HepG2 (cell line): ENCODE measurements at regions not wholly inside any gene's neighbourhood (a gene's known extent, or its start where the extent isn't known, plus 50 kb on each side); places are given as distances from the start of the nearest gene placed in this dataset.

Experiments
- ATAC-seq: fragments of 200-7000 bp; cut with Tn5 transposase; 3 replicates; pipeline ENCODE4 v1.9.1; 2020; ENCODE audit warnings: mild to moderate bottlenecking, moderate library complexity
- BruUV-seq: library from RNA; stranded (reverse); fragments of 400-500 nt; replicated peaks from 2 replicates; lab custom pipeline; 2021; lab: Mats Ljungman, UMichigan
- CTCF ChIA-PET: fragments of 300-600 bp; formaldehyde crosslinking; extraction: SDS; loops from one replicate; lab custom pipeline; 2021; ENCODE audit warnings: low total read pairs, inconsistent platforms, low intra/inter-chr PET ratio; lab: Yijun Ruan, JAX
- POLR2A ChIA-PET: fragments of 350-600 bp; sonication (Branson Sonifier 250); formaldehyde crosslinking; loops from one replicate; lab custom pipeline; 2020; ENCODE audit warnings: antibody characterized with exemption, inconsistent platforms; lab: Yijun Ruan, JAX
- DNase-seq: peaks from one replicate; pipeline ENCODE4 v3.0.0-alpha.2; 2015; ENCODE audit warnings: low spot score
- FAIRE-seq: peaks from 3 replicates; lab custom pipeline; 2011; peaks lifted over from hg19 to GRCh38; lab: Jason Lieb, UNC
- H2AFZ ChIP-seq: one replicate; pipeline ENCODE4 v1.6.1; 2011; ENCODE audit warnings: low read length, inconsistent platforms
- H3K27ac ChIP-seq: fragments of 300-600 bp; 3 replicates; pipeline ENCODE4 v1.8.0; 2011; ENCODE audit warnings: mixed run types, mild to moderate bottlenecking, mixed read lengths, low read length, inconsistent platforms; ENCODE audit not compliant: insufficient read depth; ENCODE audit errors: extremely low read length
- H3K27me3 ChIP-seq, 2 experiments: fragments of 200-600 bp in 1 of 2; 2 replicates in 1 of 2; 3 replicates in 1 of 2; pipeline versions ENCODE4 v1.6.0 to v1.8.0; 2011; ENCODE audit warnings: low read length in 2 of 2, mild to moderate bottlenecking in 2 of 2, moderate library complexity in 2 of 2, inconsistent platforms in 1 of 2; ENCODE audit not compliant: insufficient read depth in 2 of 2, control insufficient read depth in 1 of 2
- H3K36me3 ChIP-seq, 2 experiments: fragments of 200-600 bp in 1 of 2; replicated peaks in 1 of 2; 2 replicates in 1 of 2; 3 replicates in 1 of 2; pipeline versions ENCODE4 v1.5.1 to v1.8.0; 2011; ENCODE audit warnings: low read length in 2 of 2, inconsistent platforms in 1 of 2; ENCODE audit not compliant: insufficient read depth in 2 of 2, control insufficient read depth in 1 of 2
- H3K4me1 ChIP-seq: 2 replicates; pipeline ENCODE4 v1.5.1; 2012; ENCODE audit warnings: low read length, inconsistent platforms; ENCODE audit not compliant: insufficient read depth
- H3K4me2 ChIP-seq: 2 replicates; pipeline ENCODE4 v1.6.0; 2011; ENCODE audit warnings: low read depth, low read length, inconsistent platforms
- H3K4me3 ChIP-seq, 3 experiments: fragments of 200-600 bp in 1 of 3; sonication (generic), shearing (Covaris generic) in 1 of 3; replicated peaks in 1 of 3; 2 replicates each; pipeline ENCODE4 v1.5.1; 2011 to 2016; ENCODE audit warnings: low read length in 3 of 3, inconsistent platforms in 2 of 3, low read depth in 2 of 3, mild to moderate bottlenecking in 2 of 3, control low read depth in 1 of 3, mixed read lengths in 1 of 3; ENCODE audit not compliant: insufficient read depth in 1 of 3
- H3K79me2 ChIP-seq: one replicate; pipeline ENCODE4 v1.6.1; 2011; ENCODE audit warnings: low read length, inconsistent platforms; ENCODE audit not compliant: insufficient read depth
- H3K9ac ChIP-seq: 2 replicates; pipeline ENCODE4 v1.6.0; 2011; ENCODE audit warnings: mild to moderate bottlenecking, low read depth, low read length, inconsistent platforms; ENCODE audit not compliant: insufficient read depth
- H3K9me3 ChIP-seq: 2 replicates; pipeline ENCODE4 v1.5.1; 2012; ENCODE audit warnings: mild to moderate bottlenecking, low read length
- H4K20me1 ChIP-seq: 2 replicates; pipeline ENCODE4 v1.6.0; 2011; ENCODE audit warnings: inconsistent platforms, mild to moderate bottlenecking, low read length, moderate library complexity; ENCODE audit not compliant: insufficient read depth
- AHDC1 ChIP-seq: sonication (generic); formaldehyde crosslinking; IDR thresholded peaks from 2 replicates; pipeline ENCODE4 v1.5.1; 2020; ENCODE audit warnings: mild to moderate bottlenecking, missing genetic modification reagents, borderline replicate concordance
- ATRX ChIP-seq: sonication (generic); formaldehyde crosslinking; IDR thresholded peaks from 2 replicates; pipeline ENCODE4 v1.4.0; 2020; ENCODE audit warnings: missing genetic modification reagents, borderline replicate concordance
- CENPT ChIP-seq: sonication (generic); formaldehyde crosslinking; IDR thresholded peaks from 2 replicates; pipeline ENCODE4 v1.8.0; 2022; ENCODE audit warnings: low read depth, mild to moderate bottlenecking, moderate library complexity, missing genetic modification reagents
- GRHL1 ChIP-seq: sonication (generic); formaldehyde crosslinking; conservative IDR thresholded peaks from 2 replicates; pipeline ENCODE4 v1.8.0; 2022; ENCODE audit warnings: missing genetic modification reagents
- MAFF ChIP-seq: IDR thresholded peaks from 2 replicates; pipeline ENCODE4 v1.6.1; 2011; ENCODE audit warnings: low read depth, low read length, improper control_type of control experiment
- MAFK ChIP-seq, 2 experiments: IDR thresholded peaks in 1 of 2; conservative IDR thresholded peaks in 1 of 2; 2 replicates each; pipeline ENCODE4 v1.6.1; 2011; ENCODE audit warnings: improper control_type of control experiment in 2 of 2, low read length in 2 of 2
- TOPORS ChIP-seq: sonication (generic); formaldehyde crosslinking; IDR thresholded peaks from 2 replicates; pipeline ENCODE4 v1.8.0; 2023; ENCODE audit warnings: mild to moderate bottlenecking, missing genetic modification reagents
- ZBTB25 ChIP-seq: IDR thresholded peaks from 2 replicates; pipeline ENCODE4 v1.6.1; 2018; ENCODE audit warnings: missing genetic modification reagents
- ZNF335 ChIP-seq: sonication (generic); formaldehyde crosslinking; IDR thresholded peaks from 2 replicates; pipeline ENCODE4 v1.4.0; 2020; ENCODE audit warnings: missing genetic modification reagents
- WGBS: methylation state at CpG from one replicate; pipeline ENCODE4 v1.1.6; 2017; ENCODE audit warnings: low lambda C conversion rate; 5-methylcytosine and 5-hydroxymethylcytosine counted together
- in situ Hi-C: cut with HindIII; loops from 2 replicates; pipeline ENCODE4 v1.10.0; 2017; ENCODE audit warnings: low pct_unique_long_range_greater_than_20kb; ENCODE audit not compliant: extremely low pct_ligation_motif_present
- intact Hi-C: fragments of 100-400 bp; cut with micrococcal nuclease; formaldehyde crosslinking; loops from one replicate; pipeline ENCODE4 v1.10.0; 2022; ENCODE audit not compliant: unreplicated experiment
- TF ChIP-seq, protein P1 (sequence below): sonication (generic); formaldehyde crosslinking; IDR thresholded peaks from 2 replicates; pipeline ENCODE4 v1.8.1; 2022; ENCODE audit warnings: low read depth, mild to moderate bottlenecking, missing genetic modification reagents
- TF ChIP-seq, protein P2 (sequence below): sonication (generic); formaldehyde crosslinking; IDR thresholded peaks from 2 replicates; pipeline ENCODE4 v1.5.1; 2020; ENCODE audit warnings: mild to moderate bottlenecking, moderate library complexity, missing genetic modification reagents

DNA sequence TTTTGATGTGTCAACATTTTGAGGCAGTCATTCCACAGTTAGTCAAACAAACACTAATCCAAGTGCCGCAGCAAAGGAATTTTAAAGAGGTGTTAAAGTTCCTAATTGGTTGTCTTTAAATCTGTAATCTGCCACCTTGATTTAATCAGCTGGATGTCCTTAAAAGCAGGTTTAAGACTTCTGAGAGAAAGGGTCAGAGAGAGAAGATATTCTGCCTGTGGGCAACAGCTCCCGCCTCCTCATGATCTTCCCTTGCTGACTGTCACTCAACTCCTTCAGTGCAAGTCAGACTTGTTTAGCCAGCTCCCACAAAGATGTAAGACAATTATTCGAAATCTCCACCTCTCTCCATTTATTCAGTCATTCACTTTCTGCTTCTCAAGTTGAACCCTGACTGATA is 92.6 kb upstream of the MYRIP start:
- intact Hi-C loops (no loop called here), in situ Hi-C loops (loop anchor here (25.0 kb wide), 1 partner anchor 470 kb away; no protein-coding TSS in a partner anchor)
- no peak for DNase-seq
- ChIA-PET CTCF (no interaction called here), POLR2A (no interaction called here)
- BruUV-seq: no TSS peak
- no peak overlapping the region for H2AFZ ChIP-seq
- 19% methylated on average over 3 of the region's 3 CpGs for WGBS
- no peaks in the 10 kb centered on the region for H3K79me2 ChIP-seq
- no peak overlapping the region for H3K4me3 ChIP-seq
- H3K27me3 ChIP-seq: no peaks in the 10 kb centered on the region
- no peaks in the 10 kb centered on the region for H3K4me1 ChIP-seq
- FAIRE-seq: no peak
- H3K9me3 ChIP-seq: no peaks in the 10 kb centered on the region
- no peak overlapping the region for H3K4me2 ChIP-seq
- no peaks in the 10 kb centered on the region for H4K20me1 ChIP-seq
- no peak for ATAC-seq
- no peak overlapping the region for H3K9ac ChIP-seq
- H3K36me3 ChIP-seq: no peaks in the 10 kb centered on the region
- H3K27ac ChIP-seq: no peak overlapping the region
- TF ChIP-seq ATRX (CRISPR knock-in tag) (no peak), MAFK (conservative IDR thresholded peaks at IDR 0.05 in 1 of 2, IDR thresholded peaks at IDR 0.05 in 1 of 2; ENCODE audit: low read length in 2 of 2) (peak; percentile 21 to 38; a peak in 3 of 4 replicates), MAFF (0 out of 2 replicates have a peak, but pooled peaks have one; percentile 15), ZBTB25 (CRISPR knock-in tag) (no peak), ZNF335 (CRISPR knock-in tag) (no peak), GRHL1 (CRISPR knock-in tag) (no peak), CENPT (CRISPR knock-in tag) (no peak), TOPORS (CRISPR knock-in tag) (no peak), AHDC1 (CRISPR knock-in tag) (no peak)
- TF ChIP-seq, protein P1, sequence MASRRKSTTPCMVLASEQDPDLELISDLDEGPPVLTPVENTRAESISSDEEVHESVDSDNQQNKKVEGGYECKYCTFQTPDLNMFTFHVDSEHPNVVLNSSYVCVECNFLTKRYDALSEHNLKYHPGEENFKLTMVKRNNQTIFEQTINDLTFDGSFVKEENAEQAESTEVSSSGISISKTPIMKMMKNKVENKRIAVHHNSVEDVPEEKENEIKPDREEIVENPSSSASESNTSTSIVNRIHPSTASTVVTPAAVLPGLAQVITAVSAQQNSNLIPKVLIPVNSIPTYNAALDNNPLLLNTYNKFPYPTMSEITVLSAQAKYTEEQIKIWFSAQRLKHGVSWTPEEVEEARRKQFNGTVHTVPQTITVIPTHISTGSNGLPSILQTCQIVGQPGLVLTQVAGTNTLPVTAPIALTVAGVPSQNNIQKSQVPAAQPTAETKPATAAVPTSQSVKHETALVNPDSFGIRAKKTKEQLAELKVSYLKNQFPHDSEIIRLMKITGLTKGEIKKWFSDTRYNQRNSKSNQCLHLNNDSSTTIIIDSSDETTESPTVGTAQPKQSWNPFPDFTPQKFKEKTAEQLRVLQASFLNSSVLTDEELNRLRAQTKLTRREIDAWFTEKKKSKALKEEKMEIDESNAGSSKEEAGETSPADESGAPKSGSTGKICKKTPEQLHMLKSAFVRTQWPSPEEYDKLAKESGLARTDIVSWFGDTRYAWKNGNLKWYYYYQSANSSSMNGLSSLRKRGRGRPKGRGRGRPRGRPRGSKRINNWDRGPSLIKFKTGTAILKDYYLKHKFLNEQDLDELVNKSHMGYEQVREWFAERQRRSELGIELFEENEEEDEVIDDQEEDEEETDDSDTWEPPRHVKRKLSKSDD: no peak
- TF ChIP-seq, protein P2, sequence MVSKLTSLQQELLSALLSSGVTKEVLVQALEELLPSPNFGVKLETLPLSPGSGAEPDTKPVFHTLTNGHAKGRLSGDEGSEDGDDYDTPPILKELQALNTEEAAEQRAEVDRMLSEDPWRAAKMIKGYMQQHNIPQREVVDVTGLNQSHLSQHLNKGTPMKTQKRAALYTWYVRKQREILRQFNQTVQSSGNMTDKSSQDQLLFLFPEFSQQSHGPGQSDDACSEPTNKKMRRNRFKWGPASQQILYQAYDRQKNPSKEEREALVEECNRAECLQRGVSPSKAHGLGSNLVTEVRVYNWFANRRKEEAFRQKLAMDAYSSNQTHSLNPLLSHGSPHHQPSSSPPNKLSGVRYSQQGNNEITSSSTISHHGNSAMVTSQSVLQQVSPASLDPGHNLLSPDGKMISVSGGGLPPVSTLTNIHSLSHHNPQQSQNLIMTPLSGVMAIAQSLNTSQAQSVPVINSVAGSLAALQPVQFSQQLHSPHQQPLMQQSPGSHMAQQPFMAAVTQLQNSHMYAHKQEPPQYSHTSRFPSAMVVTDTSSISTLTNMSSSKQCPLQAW (CRISPR knock-in tag): no peak
